HCT116 (cell line): ENCODE measurements at regions not wholly inside any gene's neighbourhood (a gene's known extent, or its start where the extent isn't known, plus 50 kb on each side); places are given as distances from the start of the nearest gene placed in this dataset.

Experiments used
- ATAC-seq: fragments of 200-7000 bp; cut with Tn5 transposase; 2 replicates; pipeline ENCODE4 v1.9.1; 2020; ENCODE audit warnings: mild to moderate bottlenecking, moderate library complexity
- BruUV-seq: library from RNA; stranded (reverse); fragments of 400-500 nt; replicated peaks from 2 replicates; lab custom pipeline; 2021; lab: Mats Ljungman, UMichigan
- CTCF ChIA-PET: fragments of 300-600 bp; sonication (Branson Sonifier 250); formaldehyde crosslinking; loops from one replicate; lab custom pipeline; 2021; ENCODE audit warnings: antibody characterized with exemption; lab: Charles Lee
- POLR2A ChIA-PET: fragments of 300-600, 350-600 bp; sonication (Branson Sonifier 250); formaldehyde crosslinking; loops from one replicate; lab custom pipeline; 2021; ENCODE audit warnings: antibody characterized with exemption; lab: Charles Lee
- RAD21 ChIA-PET, 2 experiments: fragments of 300-600 bp; sonication (Branson Sonifier 250); formaldehyde crosslinking; loops; one replicate each; lab custom pipeline; 2023; ENCODE audit warnings: low total read pairs in 2 of 2; ENCODE audit not compliant: uncharacterized antibody in 2 of 2, unreplicated experiment in 2 of 2, low non-redundant PET in 1 of 2; lab: Charles Lee
- DNase-seq: peaks from one replicate; pipeline ENCODE4 v3.0.0-alpha.2; 2010; ENCODE audit warnings: low read depth, low spot score
- H2AFZ ChIP-seq: fragments of 200-600 bp; shearing (Covaris generic), sonication (generic); 2 replicates; pipeline ENCODE4 v1.6.1; 2017; ENCODE audit warnings: low read depth, mixed run types, mixed read lengths, antibody characterized with exemption, low read length; ENCODE audit not compliant: poor library complexity, severe bottlenecking
- H3K27ac ChIP-seq: 2 replicates; pipeline ENCODE4 v1.5.1; 2012; ENCODE audit warnings: low read depth, low read length
- H3K27me3 ChIP-seq: fragments of 200-600 bp; sonication (generic); 2 replicates; pipeline ENCODE4 v1.6.1; 2016; ENCODE audit warnings: mixed run types, low read length, mixed read lengths; ENCODE audit not compliant: insufficient read depth
- H3K36me3 ChIP-seq, 2 experiments: fragments of 200-500 bp in 1 of 2; fragments of 200-600 bp in 1 of 2; sonication (Bioruptor generic) in 1 of 2; sonication (generic) in 1 of 2; 2 replicates each; pipeline versions ENCODE4 v1.5.1 to v1.6.1; 2014 to 2016; ENCODE audit warnings: low read length in 2 of 2, inconsistent platforms in 1 of 2, mixed read lengths in 1 of 2, mixed run types in 1 of 2; ENCODE audit not compliant: insufficient read depth in 2 of 2, control insufficient read depth in 1 of 2
- H3K4me1 ChIP-seq, 2 experiments: fragments of 200-600 bp in 1 of 2; sonication (generic) in 1 of 2; 2 replicates each; pipeline versions ENCODE4 v1.5.1 to v1.6.1; 2012 to 2017; ENCODE audit warnings: low read length in 2 of 2, inconsistent platforms in 1 of 2, mild to moderate bottlenecking in 1 of 2, mixed read lengths in 1 of 2, mixed run types in 1 of 2, moderate library complexity in 1 of 2; ENCODE audit not compliant: insufficient read depth in 2 of 2, control insufficient read depth in 1 of 2
- H3K4me2 ChIP-seq: fragments of 200-600 bp; sonication (generic); 2 replicates; pipeline ENCODE4 v1.6.1; 2017; ENCODE audit warnings: mixed run types, low read length, mixed read lengths
- H3K4me3 ChIP-seq, 2 experiments: fragments of 200-600 bp in 1 of 2; sonication (generic) in 1 of 2; replicated peaks in 1 of 2; 2 replicates each; pipeline ENCODE4 v1.5.1; 2011 to 2016; ENCODE audit warnings: low read length in 2 of 2, control low read depth in 1 of 2, low read depth in 1 of 2, mild to moderate bottlenecking in 1 of 2, mixed read lengths in 1 of 2, mixed run types in 1 of 2
- H3K79me2 ChIP-seq: fragments of 200-600 bp; sonication (generic); 2 replicates; pipeline ENCODE4 v1.6.1; 2017; ENCODE audit warnings: mild to moderate bottlenecking, mixed run types, low read length, moderate library complexity, mixed read lengths; ENCODE audit not compliant: insufficient read depth
- H3K9ac ChIP-seq: fragments of 200-600 bp; sonication (generic); 2 replicates; pipeline ENCODE4 v1.6.1; 2016; ENCODE audit warnings: low read length, mixed read lengths
- H3K9me2 ChIP-seq: fragments of 200-600 bp; sonication (generic), shearing (Covaris generic); 2 replicates; pipeline ENCODE4 v1.6.1; 2017; ENCODE audit warnings: mixed run types, mild to moderate bottlenecking, moderate library complexity; ENCODE audit not compliant: insufficient read depth
- H3K9me3 ChIP-seq, 2 experiments: fragments of 200-500 bp in 1 of 2; fragments of 200-600 bp in 1 of 2; sonication (Bioruptor generic) in 1 of 2; sonication (generic) in 1 of 2; 2 replicates each; pipeline ENCODE4 v1.6.1; 2014 to 2017; ENCODE audit warnings: low read length in 2 of 2, mixed read lengths in 2 of 2, inconsistent platforms in 1 of 2, low read depth in 1 of 2, mild to moderate bottlenecking in 1 of 2, mixed run types in 1 of 2, moderate library complexity in 1 of 2; ENCODE audit not compliant: control insufficient read depth in 1 of 2, insufficient read depth in 1 of 2
- H4K20me1 ChIP-seq: fragments of 200-600 bp; sonication (generic), shearing (Covaris generic); 2 replicates; pipeline ENCODE4 v1.6.1; 2017; ENCODE audit warnings: mixed run types, mild to moderate bottlenecking, moderate library complexity; ENCODE audit not compliant: insufficient read depth
- CBX3 ChIP-seq: IDR thresholded peaks from 2 replicates; pipeline ENCODE4 v1.6.1; 2012; ENCODE audit warnings: low read depth
- EGR1 ChIP-seq: IDR thresholded peaks from 2 replicates; pipeline ENCODE4 v1.6.1; 2012; ENCODE audit warnings: low read depth
- EZH2 ChIP-seq: fragments of 200-600 bp; sonication (generic); IDR thresholded peaks from 2 replicates; pipeline ENCODE4 v1.6.1; 2017; ENCODE audit warnings: antibody characterized with exemption, mixed run types
- EZH2phosphoT487 ChIP-seq: fragments of 200-600 bp; IDR thresholded peaks from 2 replicates; pipeline ENCODE4 v1.6.1; 2018; ENCODE audit warnings: antibody characterized with exemption, borderline replicate concordance
- POLR2A ChIP-seq: IDR thresholded peaks from 2 replicates; pipeline ENCODE4 v1.7.0; 2011; ENCODE audit warnings: borderline replicate concordance; ENCODE audit not compliant: insufficient read depth, insufficient read length; ENCODE audit errors: extremely low read depth
- POLR2AphosphoS5 ChIP-seq: IDR thresholded peaks from 2 replicates; pipeline ENCODE4 v1.6.1; 2011; ENCODE audit warnings: mild to moderate bottlenecking, low read depth, low read length, moderate library complexity
- SIN3A ChIP-seq: IDR thresholded peaks from 2 replicates; pipeline ENCODE4 v1.6.1; 2012; ENCODE audit warnings: low read depth
- YY1 ChIP-seq: IDR thresholded peaks from 2 replicates; pipeline ENCODE4 v1.6.1; 2011; ENCODE audit warnings: low read length, low read depth, moderate library complexity, mild to moderate bottlenecking; ENCODE audit not compliant: insufficient replicate concordance; ENCODE audit errors: extremely low read depth
- ZFX ChIP-seq: fragments of 450-650 bp; IDR thresholded peaks from 2 replicates; pipeline ENCODE4 v1.6.1; 2017
- intact Hi-C: fragments of 100-400 bp; cut with micrococcal nuclease; formaldehyde crosslinking; loops from 2 replicates; pipeline ENCODE4 v1.10.0; 2022
- TF ChIP-seq, protein P1 (sequence below): IDR thresholded peaks from 2 replicates; pipeline ENCODE4 v1.6.1; 2012
- TF ChIP-seq, protein P2 (sequence below): IDR thresholded peaks from 2 replicates; pipeline ENCODE4 v1.6.1; 2012; ENCODE audit warnings: low read depth

DNA sequence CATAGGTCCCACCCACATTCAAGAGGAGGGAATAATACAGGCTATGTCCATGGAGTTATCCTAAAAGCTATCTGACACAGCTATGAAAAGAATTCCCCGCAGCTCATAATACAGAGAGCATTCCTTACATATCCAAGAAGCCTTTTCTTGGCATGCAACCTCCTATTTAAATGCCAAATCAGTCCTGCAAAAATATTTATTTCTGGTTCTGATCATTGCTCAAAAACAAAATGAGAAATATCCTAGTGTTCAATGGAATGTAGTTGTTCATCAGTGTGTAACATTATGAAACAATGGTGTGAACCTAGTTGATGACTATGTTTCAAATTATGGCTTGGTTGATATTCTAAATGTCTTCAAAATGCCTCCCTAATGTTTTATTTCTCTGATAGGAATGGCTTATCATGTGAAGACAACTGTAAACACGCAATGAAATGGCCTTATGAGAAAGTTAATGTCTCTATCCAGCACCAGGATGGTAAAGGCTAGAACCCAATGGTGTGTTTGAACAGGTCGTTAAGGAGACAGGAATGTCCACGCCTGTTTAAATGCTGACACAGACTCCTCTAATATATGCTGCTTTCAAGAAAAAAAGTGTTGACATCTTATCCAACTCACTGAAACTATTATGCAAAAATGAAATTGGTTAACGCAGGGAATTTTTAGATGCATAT is 126.7 kb upstream of the CDH6 start:
- RAD21 ChIA-PET, result no interaction called here
- TF ChIP-seq POLR2A (no peak), CBX3 (no peak), EGR1 (no peak), EZH2phosphoT487 (no peak), EZH2 (no peak), YY1 (no peak)
- TF ChIP-seq, protein P1, sequence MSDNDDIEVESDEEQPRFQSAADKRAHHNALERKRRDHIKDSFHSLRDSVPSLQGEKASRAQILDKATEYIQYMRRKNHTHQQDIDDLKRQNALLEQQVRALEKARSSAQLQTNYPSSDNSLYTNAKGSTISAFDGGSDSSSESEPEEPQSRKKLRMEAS, result no peak
- DNase-seq, result no peak
- peaks cover under 1 to 10% of the 10 kb centered on the region in 2 experiments; a peak in 3 of 4 replicates for H3K9me3 ChIP-seq
- intact Hi-C loops, result no loop called here
- no TSS peak for BruUV-seq
- no peak overlapping the region for H3K4me3 ChIP-seq
- no peak overlapping the region for H3K27ac ChIP-seq
- no peaks in the 10 kb centered on the region for H3K9me2 ChIP-seq
- no peaks in the 10 kb centered on the region for H3K4me1 ChIP-seq
- H3K36me3 ChIP-seq, result no peaks in the 10 kb centered on the region
- no peak for ATAC-seq
- no peak overlapping the region for H2AFZ ChIP-seq
- no peak overlapping the region for H3K9ac ChIP-seq
- no peaks in the 10 kb centered on the region for H3K79me2 ChIP-seq
- POLR2A ChIA-PET, result no interaction called here
- CTCF ChIA-PET, result no interaction called here
- no peaks in the 10 kb centered on the region for H4K20me1 ChIP-seq
- no peak overlapping the region for H3K4me2 ChIP-seq
- H3K27me3 ChIP-seq, result no peaks in the 10 kb centered on the region

DNA sequence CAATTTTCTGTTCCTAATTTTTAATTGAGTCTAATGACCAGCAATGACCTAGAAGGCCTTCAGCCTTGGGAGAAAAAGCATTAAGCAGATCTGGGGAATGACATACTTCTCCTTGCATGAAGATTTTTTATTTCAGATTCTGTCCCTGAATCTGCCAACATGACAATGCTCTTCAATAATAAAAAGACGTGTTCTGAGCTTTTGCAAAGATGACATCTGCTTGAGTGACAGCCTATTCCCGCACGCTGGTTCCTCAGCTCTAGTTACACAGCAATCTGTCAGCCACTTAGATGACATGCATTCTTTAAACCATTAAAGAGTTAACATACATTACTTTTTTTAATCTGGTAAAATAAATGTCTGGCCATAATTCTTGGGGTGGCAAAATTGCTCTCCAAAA is 129.3 kb upstream of the CDH6 start:
- DNase-seq (no peak), ATAC-seq (no peak)
- RAD21 ChIA-PET, result no interaction called here
- POLR2A ChIA-PET, result no interaction called here
- no peaks in the 10 kb centered on the region for H3K36me3 ChIP-seq
- no peak overlapping the region for H2AFZ ChIP-seq
- H3K4me1 ChIP-seq, result no peaks in the 10 kb centered on the region
- CTCF ChIA-PET, result no interaction called here
- H3K4me3 ChIP-seq, result no peak overlapping the region
- no TSS peak for BruUV-seq
- TF ChIP-seq, protein P2, sequence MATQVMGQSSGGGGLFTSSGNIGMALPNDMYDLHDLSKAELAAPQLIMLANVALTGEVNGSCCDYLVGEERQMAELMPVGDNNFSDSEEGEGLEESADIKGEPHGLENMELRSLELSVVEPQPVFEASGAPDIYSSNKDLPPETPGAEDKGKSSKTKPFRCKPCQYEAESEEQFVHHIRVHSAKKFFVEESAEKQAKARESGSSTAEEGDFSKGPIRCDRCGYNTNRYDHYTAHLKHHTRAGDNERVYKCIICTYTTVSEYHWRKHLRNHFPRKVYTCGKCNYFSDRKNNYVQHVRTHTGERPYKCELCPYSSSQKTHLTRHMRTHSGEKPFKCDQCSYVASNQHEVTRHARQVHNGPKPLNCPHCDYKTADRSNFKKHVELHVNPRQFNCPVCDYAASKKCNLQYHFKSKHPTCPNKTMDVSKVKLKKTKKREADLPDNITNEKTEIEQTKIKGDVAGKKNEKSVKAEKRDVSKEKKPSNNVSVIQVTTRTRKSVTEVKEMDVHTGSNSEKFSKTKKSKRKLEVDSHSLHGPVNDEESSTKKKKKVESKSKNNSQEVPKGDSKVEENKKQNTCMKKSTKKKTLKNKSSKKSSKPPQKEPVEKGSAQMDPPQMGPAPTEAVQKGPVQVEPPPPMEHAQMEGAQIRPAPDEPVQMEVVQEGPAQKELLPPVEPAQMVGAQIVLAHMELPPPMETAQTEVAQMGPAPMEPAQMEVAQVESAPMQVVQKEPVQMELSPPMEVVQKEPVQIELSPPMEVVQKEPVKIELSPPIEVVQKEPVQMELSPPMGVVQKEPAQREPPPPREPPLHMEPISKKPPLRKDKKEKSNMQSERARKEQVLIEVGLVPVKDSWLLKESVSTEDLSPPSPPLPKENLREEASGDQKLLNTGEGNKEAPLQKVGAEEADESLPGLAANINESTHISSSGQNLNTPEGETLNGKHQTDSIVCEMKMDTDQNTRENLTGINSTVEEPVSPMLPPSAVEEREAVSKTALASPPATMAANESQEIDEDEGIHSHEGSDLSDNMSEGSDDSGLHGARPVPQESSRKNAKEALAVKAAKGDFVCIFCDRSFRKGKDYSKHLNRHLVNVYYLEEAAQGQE, result no peak
- TF ChIP-seq, protein P1, result no peak
- TF ChIP-seq SIN3A (no peak), POLR2AphosphoS5 (no peak), ZFX (no peak)
- no peaks in the 10 kb centered on the region for H4K20me1 ChIP-seq
- no peaks in the 10 kb centered on the region for H3K9me2 ChIP-seq
- H3K27ac ChIP-seq, result no peak overlapping the region
- H3K4me2 ChIP-seq, result no peak overlapping the region
- no peak overlapping the region for H3K9ac ChIP-seq
- intact Hi-C loops, result no loop called here
- peaks cover 4 to 14% of the 10 kb centered on the region in 2 experiments; a peak in 3 of 4 replicates for H3K9me3 ChIP-seq
- no peaks in the 10 kb centered on the region for H3K79me2 ChIP-seq
- no peaks in the 10 kb centered on the region for H3K27me3 ChIP-seq
